ENCODE measurements at regions not wholly inside any gene's neighbourhood (a gene's known extent, or its start where the extent isn't known, plus 50 kb on each side); places are given as distances from the start of the nearest gene placed in this dataset.

DNA sequence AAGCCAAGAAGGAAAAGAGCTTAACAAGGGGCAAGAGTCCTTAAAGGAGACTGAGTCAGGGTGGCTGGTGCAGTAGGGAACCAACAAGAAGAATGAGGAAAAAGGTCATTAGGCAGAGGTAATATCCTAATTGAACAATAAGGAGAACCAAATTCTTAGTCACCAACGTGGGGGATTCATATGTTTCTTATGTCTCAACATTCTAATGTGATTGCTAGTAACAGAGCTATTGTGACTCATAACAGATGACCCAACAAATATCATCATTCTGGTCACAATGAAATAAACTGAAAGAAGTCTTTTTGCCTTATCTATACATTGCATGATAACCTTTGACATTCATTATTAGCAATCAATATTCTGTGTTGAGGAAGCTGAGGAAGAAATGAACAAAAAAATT lies 101.6 kb downstream of the RAP2A start:
- DNase-seq (ENCODE audit: low read depth), result no peak
- TF ChIP-seq, protein P1, sequence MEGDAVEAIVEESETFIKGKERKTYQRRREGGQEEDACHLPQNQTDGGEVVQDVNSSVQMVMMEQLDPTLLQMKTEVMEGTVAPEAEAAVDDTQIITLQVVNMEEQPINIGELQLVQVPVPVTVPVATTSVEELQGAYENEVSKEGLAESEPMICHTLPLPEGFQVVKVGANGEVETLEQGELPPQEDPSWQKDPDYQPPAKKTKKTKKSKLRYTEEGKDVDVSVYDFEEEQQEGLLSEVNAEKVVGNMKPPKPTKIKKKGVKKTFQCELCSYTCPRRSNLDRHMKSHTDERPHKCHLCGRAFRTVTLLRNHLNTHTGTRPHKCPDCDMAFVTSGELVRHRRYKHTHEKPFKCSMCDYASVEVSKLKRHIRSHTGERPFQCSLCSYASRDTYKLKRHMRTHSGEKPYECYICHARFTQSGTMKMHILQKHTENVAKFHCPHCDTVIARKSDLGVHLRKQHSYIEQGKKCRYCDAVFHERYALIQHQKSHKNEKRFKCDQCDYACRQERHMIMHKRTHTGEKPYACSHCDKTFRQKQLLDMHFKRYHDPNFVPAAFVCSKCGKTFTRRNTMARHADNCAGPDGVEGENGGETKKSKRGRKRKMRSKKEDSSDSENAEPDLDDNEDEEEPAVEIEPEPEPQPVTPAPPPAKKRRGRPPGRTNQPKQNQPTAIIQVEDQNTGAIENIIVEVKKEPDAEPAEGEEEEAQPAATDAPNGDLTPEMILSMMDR (IDR thresholded peaks at IDR 0.05; ENCODE audit: control insufficient read depth, insufficient read depth, low read depth, low read length, missing control alignments), result no peak
- H3K4me3 ChIP-seq (ENCODE audit: control insufficient read depth, low read depth, low read length), result no peak overlapping the region

DNA sequence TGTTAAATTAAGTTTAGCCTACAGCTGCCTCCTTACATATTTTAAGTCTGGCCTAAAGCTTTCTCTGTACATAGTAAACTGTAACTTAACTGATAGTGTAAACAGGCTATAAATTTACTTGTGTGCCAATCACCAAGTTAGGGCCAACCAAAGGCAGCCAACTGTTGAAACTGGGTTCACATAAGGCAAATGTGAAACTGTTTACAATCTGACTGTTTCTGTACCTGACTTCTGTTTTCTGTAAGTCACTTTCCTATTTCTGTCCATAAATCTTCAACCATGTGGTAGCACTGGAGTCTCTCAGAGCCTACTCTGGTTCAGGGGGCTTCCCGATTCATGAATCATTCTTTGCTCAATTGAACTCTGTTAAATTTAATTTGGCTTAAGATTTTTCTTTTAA lies 103.1 kb downstream of the RAP2A start:
- TF ChIP-seq, protein P1 (IDR thresholded peaks at IDR 0.05; ENCODE audit: control insufficient read depth, insufficient read depth, low read depth, low read length, missing control alignments), result no peak
- H3K4me3 ChIP-seq (ENCODE audit: control insufficient read depth, low read depth, low read length), result no peak overlapping the region
- no peak for DNase-seq (ENCODE audit: low read depth)

DNA sequence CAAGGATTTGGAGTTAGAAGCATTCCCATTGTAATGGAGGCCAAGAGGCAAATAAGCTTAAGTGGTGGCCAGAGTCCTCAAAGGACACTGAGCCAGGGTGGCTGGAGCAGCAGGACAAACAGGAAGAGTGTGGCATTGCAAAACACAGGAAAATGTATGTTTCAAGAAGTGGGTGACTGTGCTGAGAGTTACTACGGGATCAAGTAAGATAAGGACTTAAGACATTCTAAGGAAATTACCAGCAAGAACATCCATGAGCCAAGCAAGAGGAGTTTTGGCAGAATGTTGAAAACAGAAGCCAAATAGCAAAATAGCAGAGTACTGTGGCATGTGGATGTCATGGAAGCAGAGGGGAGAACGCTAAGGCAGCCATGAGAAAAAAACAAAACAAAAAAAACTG lies 104.2 kb downstream of the RAP2A start:
- no peak overlapping the region for H3K4me3 ChIP-seq (ENCODE audit: control insufficient read depth, low read depth, low read length)
- no peak for DNase-seq (ENCODE audit: low read depth)
- TF ChIP-seq, protein P1 (IDR thresholded peaks at IDR 0.05; ENCODE audit: control insufficient read depth, insufficient read depth, low read depth, low read length, missing control alignments), result no peak

DNA sequence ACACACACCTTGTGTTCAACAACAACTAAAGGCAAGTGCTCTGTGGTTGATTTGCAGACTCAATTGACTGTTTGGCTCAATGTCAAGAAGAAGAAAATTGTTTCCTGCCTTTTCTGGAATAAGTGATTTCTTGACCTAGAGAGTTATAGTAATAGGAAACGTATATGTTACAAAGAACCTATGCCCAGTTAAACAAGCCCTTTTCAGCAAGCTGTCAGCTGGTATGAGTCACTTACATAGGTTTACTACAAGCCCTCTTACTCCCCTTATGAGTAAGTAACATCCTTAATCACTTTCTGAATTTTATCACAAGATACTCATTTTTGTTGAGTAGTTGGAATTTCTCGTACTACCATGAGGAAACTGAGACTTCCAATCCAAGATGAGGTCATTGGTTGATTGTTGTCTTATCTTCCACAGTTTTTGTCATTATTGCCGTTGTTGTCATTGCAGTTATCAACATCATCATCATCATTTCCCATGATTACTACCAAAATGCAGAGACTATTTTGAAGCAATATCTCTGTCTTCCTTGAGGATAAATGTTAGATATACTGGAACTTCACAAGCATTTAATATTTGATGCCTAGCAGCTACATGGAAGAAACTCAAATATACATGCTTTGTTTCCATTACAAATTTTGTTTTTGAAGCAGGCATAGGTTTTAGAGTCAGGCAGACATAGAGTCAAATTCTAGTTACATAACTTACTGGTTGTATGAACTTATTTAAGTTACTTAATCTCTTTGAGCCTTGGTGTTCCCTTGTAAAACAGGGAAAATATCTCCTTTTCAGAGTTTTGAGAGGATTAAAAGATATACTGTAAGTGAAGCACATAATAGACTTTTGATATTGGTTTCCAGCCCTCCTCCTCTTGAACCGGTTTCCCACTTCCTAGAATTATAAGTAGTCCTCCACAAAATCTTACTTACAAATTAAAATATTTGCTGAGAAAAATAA lies 106.0 kb downstream of the RAP2A start:
- no peak for DNase-seq (ENCODE audit: low read depth)
- no peak overlapping the region for H3K4me3 ChIP-seq (ENCODE audit: control insufficient read depth, low read depth, low read length)
- TF ChIP-seq, protein P1 (IDR thresholded peaks at IDR 0.05; ENCODE audit: control insufficient read depth, insufficient read depth, low read depth, low read length, missing control alignments), result no peak

DNA sequence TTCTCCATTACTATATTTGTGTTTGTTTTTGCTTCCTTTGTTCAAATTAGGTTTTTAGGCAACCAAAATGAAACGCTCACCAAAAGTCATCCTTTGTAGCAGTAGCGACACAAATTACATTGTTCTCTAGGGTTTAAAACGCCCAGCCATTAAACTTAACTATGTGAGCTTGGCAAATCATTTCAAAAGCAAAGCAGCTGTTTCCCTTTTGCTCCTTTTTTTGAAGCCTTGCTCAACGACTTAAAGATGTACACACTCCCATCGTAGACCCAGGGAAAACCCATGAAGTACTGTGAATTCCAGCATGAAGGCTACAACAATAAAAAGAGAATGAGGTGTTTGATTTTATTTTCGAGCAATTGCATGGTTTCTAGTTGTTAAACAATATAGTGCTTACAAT lies 106.7 kb downstream of the RAP2A start:
- TF ChIP-seq, protein P1 (IDR thresholded peaks at IDR 0.05; ENCODE audit: control insufficient read depth, insufficient read depth, low read depth, low read length, missing control alignments), result no peak
- H3K4me3 ChIP-seq (ENCODE audit: control insufficient read depth, low read depth, low read length), result no peak overlapping the region
- DNase-seq (ENCODE audit: low read depth), result no peak

DNA sequence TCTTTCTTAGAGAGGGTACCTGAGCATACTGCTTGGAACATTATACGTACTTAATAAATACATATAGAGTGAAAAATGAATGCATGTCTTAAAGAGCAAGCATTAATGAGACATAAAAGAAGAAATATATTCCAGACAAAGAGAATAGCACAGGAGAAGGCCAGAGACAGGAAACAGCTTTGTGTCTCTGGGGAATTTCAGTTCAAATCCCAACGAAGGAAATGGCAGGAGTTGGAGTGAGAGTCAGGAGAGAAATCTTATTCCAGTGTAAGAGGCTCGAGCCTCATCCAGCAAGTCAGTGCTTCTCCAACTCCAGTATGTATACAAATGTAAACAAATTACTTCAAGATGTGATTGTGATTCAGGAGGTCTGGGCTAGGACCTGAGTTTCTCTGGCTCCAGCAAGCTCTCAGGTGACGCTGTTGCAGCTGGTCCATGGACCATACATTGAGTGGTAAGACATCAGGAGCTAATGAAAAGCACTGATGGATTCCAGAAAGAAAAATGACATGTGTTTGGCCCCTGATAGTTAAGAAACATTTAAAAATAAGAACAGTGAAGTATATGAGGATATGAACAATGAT lies 108.2 kb downstream of the RAP2A start:
- no peak overlapping the region for H3K4me3 ChIP-seq (ENCODE audit: control insufficient read depth, low read depth, low read length)
- DNase-seq (ENCODE audit: low read depth), result no peak
- TF ChIP-seq, protein P1 (IDR thresholded peaks at IDR 0.05; ENCODE audit: control insufficient read depth, insufficient read depth, low read depth, low read length, missing control alignments), result no peak

All from AG09309 (cell line).